GM19328 (cell line): ENCODE measurements at regions not wholly inside any gene's neighbourhood (a gene's known extent, or its start where the extent isn't known, plus 50 kb on each side); places are given as distances from the start of the nearest gene placed in this dataset.

ENCODE experiments used
- ATAC-seq: cut with Tn5 transposase; IDR thresholded peaks from one replicate; pipeline ENCODE4 v1.9.1; 2021; ENCODE audit warnings: mild to moderate bottlenecking, moderate library complexity; ENCODE audit not compliant: unreplicated experiment

DNA sequence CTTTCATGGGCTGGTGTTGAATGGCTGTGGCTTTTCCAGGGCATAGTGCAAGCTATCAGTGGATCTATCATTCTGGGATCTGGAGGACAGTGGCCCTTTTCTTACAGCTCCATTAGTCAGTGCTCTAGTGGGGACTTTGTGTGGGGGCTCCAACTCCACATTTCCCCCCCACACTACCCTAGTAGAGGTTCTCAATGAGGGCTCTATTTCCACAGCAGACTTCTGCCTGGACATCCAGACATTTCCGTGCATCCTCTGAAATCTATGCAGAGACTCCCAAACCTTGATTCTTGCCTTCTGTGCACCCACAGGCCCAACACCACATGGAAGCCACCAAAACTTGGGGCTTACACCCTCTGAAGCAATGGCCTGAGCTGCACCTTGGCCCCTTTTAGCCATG, 208.3 kb upstream of the MKLN1 start:
- no peak for ATAC-seq

DNA sequence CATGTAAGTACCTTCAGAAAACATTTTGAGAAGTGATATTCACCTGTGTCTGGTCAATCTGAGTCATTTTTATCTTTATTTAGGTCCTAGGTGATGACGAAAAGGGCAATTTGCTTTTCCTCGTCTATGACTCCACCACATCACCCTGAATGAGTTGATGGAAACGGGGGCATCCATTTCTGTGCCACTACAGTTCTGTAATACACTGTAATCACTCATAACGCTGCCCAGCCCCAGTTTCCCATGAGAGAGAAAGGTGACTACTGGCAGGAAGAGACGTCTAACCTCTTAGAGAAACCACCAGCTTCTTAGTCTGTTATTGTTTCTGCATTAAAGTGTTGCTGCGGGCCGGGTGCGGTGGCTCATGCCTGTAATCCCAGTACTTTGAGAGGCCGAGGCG, 205.3 kb upstream of the MKLN1 start:
- no peak for ATAC-seq

DNA sequence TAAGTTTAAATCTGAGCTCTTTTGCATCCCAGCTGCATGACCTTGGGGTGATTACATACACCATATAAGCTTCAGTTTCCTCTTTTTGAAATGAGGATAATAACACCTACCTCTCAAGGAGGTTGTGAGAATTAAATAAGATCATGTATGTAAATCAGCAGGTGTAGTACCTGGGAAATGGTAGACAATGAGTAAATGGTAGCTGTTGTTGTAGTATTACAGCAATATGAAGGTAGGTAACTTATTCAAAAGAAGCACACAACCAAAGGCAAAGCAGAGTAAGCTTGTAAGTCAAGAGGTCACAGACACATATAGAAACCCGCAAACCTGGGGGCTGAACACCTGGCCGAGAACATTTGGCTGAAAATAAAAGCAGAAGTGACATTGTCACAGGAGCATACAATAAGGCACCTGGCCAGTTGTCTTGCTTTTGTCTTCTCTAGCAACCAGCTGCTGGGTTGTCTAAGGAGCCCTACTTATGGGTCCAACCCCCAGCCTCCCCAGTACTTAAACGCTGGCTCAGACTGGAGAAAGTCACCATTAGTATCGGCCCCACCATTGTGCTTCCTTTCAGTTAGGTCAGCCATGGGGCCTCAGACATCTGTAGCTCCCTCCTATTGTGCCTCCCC, 203.6 kb upstream of the MKLN1 start:
- peak; percentile 91 for ATAC-seq

DNA sequence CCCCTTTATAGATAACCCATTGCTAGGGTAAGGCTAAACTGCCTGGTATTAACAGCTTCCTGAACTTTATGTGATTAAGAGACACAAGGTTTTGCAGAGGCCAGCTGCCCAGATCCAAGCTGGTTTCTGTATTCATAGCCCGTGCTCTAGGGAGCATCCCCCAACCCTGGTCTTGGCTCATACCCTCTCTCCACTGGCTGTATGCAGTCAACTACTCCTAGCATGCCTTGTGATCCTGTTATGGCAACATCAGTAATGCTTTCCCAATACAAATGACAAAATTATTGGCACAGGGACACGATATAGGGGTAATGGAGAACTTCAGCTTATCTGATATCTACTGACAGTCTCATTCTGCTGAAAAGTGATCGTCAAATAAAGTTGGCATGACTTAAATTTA, 202.8 kb upstream of the MKLN1 start:
- no peak for ATAC-seq

DNA sequence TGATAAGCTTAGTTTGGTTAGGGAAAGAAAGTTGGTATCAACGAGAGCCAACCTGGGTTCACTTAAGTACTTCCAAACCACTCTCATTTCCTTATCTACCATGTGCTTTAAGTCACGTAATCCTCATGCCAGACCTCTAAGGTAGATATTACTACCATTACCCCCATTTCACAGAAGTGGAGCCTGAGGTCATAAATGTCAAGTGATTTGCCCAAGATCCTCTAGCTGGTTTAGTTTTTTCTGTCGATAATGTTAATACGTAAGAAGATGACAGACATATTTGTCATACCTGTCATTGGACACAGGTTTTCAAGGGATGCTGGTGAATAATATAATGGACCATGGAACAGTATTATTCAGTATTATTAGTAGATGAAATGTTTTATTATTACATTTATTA, 197.4 kb upstream of the MKLN1 start:
- ATAC-seq = no peak

DNA sequence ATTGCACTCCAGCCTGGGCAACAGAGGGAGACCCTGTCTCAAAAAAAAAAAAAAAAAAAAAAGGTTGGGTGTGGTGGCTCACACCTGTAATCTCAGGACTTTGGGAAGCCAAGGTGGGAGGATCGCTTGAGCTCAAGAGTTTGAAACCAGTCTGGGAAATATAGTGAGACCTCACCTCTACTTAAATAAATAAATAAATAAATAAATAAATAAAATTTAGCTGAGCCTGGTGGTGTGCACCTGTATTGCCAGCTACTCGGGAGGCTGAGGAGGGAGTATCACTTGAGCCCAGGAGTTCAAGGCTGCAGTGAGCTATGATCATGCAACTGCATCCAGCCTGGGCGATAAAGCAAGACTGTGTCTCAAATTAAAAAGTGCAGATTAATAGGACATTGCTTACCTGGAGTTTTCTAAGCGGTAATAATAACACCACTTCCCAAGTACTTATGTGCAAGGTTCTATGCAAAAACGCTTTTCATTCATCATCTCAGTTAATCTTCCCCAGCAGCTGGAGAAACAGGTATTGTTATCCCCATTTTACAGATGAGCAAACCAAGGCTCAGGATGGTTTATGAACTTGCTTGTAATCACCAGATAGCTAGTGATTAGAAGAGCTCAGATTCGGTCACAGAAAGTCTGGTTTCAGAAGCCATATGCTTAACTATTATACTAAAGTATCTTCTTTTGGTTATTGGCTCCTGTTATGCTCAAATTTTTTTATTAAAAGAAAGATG, 196.5 kb upstream of the MKLN1 start:
- no peak for ATAC-seq

DNA sequence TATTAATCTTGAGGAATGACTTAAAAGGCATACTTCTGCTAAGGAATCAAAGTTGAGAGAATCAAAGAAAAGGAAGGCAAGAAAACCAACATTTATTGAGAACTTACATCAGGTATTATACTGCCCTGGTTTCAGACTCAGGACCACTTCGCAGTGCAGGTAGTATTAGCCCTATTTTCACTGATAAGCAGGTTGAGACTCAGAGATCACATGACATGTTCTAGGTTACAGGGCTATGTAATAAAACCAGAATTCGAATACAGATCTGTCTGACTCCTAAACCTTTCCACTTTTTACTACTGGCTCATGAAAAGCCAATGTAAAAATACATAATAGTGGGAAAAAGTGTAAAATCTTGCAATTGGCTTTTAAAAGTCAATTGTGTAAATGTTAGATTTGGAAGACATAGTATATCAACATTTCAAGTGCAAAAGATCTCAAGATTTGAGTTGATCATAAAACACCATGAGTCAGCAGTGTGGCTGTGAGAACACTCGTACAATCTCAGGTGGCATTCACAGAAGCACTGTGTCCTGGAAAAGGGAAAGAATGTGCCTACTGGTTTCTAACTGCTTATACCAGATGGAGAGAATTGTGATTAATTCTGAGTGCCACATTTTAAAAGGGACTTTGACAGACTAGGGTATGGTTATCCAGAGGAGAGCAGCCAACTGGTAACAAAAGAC, 195.8 kb upstream of the MKLN1 start:
- ATAC-seq = no peak

DNA sequence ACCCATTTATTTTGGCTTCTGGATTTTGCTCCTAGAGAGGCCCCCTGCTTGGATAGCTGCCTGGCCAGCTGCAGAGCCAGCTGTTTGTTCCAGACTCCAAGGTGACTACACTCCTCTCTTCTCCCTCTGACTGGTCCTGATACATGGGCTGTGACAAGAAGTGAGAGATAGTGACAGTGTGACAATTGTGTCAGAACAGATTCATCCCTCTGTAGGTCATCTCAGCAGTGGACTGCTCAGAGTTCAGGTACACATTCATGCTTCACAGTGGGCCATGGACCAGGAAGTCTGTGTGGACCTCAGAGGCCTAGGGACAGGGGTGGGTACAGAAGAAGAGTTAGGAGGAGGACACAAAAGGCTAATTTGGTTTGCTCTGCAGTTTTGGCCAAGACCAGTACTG, 188.2 kb upstream of the MKLN1 start:
- ATAC-seq = no peak

DNA sequence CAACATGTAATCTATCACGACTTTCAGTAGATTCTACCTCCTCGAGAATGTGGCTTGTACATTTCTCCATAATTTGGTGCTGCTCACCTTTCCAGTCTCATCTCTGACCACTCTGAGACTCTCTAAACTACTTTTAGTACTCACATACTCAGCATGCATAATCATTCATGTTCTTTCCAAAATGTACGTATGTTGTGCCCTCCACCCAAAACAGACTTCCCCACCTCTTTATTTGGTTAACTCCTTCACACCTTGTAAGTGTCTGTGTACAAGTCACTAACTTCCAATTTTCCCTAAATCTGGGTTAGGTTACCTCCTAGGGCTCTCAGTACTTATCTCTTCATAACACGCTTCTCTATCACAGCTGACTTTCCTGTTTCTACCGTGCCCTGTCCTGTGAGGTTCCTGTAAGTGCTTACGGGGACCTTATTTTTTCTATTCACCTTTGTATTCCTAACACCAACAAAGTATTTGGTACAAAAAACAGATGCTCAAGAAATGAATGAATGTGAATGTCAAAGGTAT, 186.2 kb upstream of the MKLN1 start:
- no peak for ATAC-seq

DNA sequence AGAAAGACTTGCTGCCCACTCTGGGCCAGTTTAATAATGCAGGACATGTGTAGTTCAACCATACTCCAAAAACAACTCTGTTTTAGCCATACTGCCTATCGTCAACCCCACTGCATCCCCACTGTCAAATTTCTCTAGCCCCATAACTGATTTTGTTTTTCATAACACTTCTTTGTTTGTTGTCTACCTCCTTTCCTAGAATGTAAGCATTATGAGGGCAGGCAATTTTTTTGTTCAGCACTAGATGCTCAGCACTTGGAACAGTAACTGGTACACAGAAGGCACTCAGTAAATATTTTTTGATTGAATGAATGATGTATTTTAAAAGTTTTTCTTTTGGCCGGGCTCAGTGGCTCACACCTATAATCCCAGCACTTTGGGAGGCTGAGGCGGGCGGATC, 183.8 kb upstream of the MKLN1 start:
- ATAC-seq = no peak

DNA sequence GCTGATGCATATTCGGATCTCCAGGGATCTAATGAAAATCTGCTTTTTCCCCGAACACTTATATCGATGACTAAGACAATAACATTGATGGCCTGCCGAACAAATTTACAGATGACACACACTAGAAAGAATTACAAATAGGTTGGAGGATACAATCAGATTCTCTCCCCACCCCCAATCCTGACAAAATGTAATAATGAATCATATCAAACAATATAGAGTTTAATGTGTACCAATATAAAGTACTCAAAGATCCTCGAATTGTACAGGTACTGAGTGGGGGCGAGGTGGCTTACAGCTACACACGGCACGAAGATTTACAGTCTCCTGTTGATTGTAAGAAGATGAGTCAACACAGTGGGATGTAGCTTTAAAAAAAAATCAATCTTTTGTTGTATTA, 182.7 kb upstream of the MKLN1 start:
- no peak for ATAC-seq

DNA sequence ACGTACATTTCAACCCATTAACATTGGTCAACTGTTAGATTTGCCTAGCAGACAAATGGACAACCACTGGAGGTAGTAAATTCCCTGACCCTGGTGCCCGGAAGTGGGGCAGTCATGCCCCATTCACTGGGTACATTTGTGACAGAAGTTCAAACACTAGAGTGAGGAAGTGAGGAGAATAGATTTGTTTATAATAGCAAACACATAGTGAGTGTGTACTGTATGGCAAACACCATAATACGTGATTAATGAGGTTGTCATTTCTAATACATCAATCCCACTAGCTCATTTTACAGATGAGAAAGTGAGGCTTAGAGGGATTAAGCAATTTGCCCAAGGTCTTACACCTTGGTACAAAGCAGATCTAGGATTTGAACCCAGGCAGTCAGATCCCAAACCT, 181.9 kb upstream of the MKLN1 start:
- ATAC-seq = no peak

DNA sequence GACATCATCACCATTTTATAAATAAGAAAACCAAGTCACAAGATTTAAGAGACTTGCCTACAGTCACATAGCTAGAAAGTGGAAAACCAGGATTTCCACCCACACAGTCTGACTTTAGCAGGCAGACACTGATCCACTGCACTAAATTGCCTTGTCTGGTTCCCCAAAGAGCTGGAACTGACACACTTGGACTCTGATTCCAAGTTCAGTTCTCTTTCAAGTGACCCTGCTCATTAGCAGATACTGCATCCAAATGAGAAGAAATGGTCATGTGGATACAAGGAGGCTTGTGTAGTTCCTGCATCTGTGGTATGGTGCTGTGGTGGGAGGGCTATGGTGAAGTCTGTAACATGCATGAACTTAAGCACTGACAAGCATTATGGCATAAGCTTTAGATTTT, 180.1 kb upstream of the MKLN1 start:
- ATAC-seq = no peak

DNA sequence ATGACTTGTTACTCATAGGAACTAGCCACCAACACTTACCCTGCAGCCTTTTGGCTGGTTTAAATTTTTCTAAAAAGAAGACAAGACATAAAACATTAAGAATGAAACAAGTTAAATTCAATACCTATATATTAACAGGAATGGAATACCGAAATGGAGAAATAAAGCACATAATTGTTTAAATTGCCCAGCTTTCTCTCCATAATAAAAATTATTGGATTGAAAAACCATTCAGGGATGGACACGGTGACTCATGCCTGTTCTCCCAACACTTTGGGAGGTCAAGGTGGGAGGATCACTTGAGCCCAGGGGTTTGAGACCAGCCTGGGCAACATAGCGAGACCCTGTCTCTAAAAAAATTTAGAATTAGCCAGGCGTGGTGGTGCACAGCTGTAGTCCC, 179.4 kb upstream of the MKLN1 start:
- no peak for ATAC-seq

DNA sequence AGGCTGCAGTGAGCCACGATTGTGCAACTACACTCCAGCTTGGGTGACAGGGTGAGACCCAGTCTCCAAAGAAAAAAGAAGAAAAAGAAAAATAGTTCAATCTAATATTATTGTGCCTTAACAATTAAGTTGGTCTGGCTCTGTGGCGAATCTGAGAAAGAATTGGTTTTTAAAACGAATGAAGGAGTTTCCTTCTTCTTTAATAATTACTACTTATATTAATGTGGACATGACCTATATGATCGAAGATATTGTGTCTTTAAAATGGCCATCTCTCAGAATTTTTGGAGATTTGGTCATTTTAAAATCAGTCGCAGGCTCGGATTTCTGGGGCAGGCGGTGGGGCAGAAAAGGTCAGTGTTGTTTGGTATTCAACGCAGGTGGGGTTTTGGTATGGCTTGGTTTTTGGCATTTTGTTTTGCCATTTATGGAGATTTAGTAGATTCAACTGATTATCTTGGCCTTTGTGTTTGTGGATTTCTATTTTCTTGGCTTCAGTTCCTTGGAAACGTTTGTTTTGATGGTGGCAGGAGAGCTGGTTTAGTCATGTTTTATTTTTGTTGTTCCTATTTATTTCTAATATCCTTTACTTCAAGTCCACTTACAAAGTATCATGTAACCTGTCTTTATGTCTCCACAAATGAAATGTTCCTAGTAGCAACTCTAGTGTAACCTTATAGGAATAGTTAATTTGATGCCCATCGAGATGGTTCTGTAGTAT, 178.8 kb upstream of the MKLN1 start:
- ATAC-seq = no peak

DNA sequence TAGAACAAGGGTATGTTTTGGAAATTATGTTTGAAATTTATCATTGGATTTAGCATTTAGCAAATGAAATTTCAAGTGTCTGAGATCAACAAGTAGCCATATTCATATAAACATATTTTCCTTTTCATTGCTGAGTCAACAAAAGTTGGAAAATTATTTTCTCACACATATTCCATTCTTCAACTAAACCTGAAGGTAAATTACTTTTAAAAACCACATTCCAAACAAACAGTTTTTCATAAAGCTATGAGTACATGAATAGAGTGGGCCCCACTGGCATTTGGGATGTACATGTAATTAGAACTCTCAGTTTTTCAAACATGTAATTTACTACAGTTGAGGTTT, 178.3 kb upstream of the MKLN1 start:
- no peak for ATAC-seq

DNA sequence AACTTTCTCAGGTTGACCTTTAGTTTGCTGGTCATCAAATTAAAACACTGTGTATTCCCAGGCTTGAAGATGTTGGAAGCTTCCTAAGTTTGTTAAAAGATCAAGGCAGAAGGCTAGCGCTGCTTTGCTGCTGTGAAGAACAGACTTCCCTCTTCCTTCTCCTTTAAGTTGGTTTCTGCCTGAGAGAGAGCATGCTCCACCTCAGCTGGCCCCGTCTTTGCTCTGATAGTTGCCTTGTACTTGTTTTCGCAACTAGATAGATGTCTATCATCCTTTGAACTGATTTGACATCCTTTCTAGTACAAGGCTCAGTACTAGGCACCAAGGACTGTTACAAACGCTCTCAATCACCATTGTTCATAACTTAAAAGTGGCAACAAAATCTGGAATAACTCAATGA, 177.8 kb upstream of the MKLN1 start:
- no peak for ATAC-seq

DNA sequence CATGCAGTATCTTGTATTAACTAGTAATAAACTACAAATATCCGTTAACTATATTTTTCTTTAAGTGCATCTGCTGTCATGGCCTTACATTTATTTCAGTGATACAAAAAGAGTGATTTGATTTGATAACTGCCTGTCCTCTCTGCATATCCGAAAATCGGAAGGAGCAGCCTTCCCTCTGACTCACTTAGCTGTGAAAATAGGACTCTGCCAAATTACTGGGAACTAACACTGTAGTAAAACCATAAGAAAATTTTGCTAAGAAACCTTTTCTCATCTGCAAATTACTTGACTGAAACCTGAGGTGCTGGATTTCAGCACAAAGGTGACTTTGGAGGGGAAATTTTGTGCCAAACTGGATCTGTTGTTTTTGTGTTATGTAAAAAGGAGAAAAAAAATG, 176.6 kb upstream of the MKLN1 start:
- no peak for ATAC-seq

DNA sequence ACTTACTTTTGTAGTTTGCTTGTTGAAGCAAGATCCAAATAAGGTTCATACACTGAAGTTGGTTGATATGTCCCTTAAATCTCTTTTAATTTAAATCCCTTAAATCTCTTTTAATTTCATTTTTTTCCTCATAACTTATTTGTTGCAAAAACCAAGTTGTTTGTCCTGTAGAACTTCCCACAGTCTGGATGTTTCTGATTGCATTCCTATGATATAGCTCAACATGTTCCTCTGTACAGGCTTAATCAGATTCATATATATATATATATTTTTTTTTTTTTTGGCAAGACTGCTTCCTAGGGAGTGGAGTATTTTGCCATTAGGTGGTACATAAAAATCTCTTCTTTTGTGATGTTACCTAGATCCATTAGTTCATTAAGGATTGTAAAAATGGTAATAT, 174.9 kb upstream of the MKLN1 start:
- no peak for ATAC-seq

DNA sequence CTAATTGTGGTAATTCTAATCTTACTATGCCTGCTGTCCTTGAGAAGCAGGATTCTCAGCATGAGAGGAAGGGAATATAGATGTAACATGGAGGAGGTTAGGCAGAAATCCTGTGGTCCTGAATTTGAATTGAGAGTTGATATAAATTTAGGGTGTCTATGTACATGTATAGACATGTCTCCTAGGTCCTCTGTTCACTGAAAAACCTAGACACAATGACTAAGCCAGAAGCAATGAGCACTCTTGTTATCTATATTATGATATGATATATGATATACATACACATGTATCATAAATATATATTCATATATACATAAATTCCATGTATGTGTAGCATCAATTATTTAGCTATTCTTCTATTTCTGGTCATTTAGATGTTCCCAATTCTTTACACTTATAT, 173.3 kb upstream of the MKLN1 start:
- ATAC-seq = no peak

DNA sequence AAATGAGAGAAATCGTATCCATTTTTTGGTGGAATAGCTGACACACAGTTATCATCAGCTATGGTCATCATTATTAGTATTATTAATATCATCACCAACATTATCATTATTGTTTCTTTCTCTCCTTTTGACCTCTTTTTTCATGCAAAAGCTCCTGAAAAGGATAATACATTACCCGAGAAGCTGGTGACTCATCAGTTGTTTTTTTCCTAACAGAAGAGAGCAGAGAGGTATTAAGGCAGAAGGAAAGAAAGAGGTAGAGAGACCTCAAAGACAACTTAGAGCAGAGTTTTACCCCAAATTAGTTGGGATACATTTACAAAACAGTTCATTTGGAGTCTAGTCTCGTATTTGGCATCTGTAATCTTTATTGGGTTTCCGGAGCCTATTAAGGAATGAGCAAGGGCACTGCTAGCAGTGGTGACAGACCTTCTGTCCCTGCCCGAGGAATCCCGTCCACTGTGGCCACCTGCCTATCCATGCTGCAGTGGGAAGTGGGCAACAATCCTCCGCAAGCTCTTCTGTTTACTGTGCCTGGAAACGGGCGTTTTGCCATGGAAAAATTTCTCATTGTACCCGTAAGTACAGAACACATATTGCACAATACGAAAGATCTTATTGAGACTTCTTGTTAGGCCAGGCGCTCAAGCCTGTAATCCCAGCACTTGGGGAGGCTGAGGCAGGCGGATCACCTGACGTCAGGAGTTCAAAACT, 170.0 kb upstream of the MKLN1 start:
- no peak for ATAC-seq
